H1 (cell line): ENCODE measurements at regions not wholly inside any gene's neighbourhood (a gene's known extent, or its start where the extent isn't known, plus 50 kb on each side); places are given as distances from the start of the nearest gene placed in this dataset.

Experiments used
- ATF2 ChIP-seq: IDR thresholded peaks from 2 replicates; pipeline ENCODE4 v1.6.1; 2012; ENCODE audit warnings: low read length, inconsistent platforms
- CBX5 ChIP-seq: fragments of 300-800, 300-1000 bp; sonication (generic); IDR thresholded peaks from 2 replicates; pipeline ENCODE4 v1.7.1; 2016; ENCODE audit warnings: antibody characterized with exemption, low read length, low read depth
- CTCF ChIP-seq, 3 experiments: IDR thresholded peaks; 1 replicate in 2 of 3; 2 replicates in 1 of 3; pipeline versions ENCODE4 v1.5.1 to v1.6.1; 2011; ENCODE audit warnings: low read length in 3 of 3, mild to moderate bottlenecking in 3 of 3, inconsistent platforms in 2 of 3, low read depth in 1 of 3, moderate library complexity in 1 of 3; ENCODE audit not compliant: insufficient read depth in 1 of 3; ENCODE audit errors: control extremely low read depth in 1 of 3
- EZH2 ChIP-seq: fragments of 200-600 bp; sonication (generic); IDR thresholded peaks from 2 replicates; pipeline ENCODE4 v1.7.1; 2012; ENCODE audit warnings: low read depth, mild to moderate bottlenecking, moderate library complexity, low read length, inconsistent platforms; ENCODE audit not compliant: severe bottlenecking
- GABPA ChIP-seq: IDR thresholded peaks from 2 replicates; pipeline ENCODE4 v1.6.1; 2011; ENCODE audit warnings: mild to moderate bottlenecking, low read length, moderate library complexity, borderline replicate concordance; ENCODE audit not compliant: insufficient read depth
- JUN ChIP-seq: IDR thresholded peaks from 2 replicates; pipeline ENCODE4 v1.6.1; 2011; ENCODE audit warnings: low read depth, mild to moderate bottlenecking, improper control_type of control experiment, low read length
- JUND ChIP-seq: IDR thresholded peaks from 2 replicates; pipeline ENCODE4 v1.6.1; 2011; ENCODE audit warnings: mild to moderate bottlenecking, improper control_type of control experiment, low read length
- KDM1A ChIP-seq: fragments of 200-600, 300-600 bp; sonication (generic); IDR thresholded peaks from 2 replicates; pipeline ENCODE4 v1.7.1; 2016; ENCODE audit warnings: mild to moderate bottlenecking, low read length, borderline replicate concordance
- MAFK ChIP-seq: IDR thresholded peaks from 2 replicates; pipeline ENCODE4 v1.6.1; 2012; ENCODE audit warnings: low read depth, mild to moderate bottlenecking, improper control_type of control experiment, low read length
- NRF1 ChIP-seq: IDR thresholded peaks from 2 replicates; pipeline ENCODE4 v1.6.1; 2011; ENCODE audit warnings: mild to moderate bottlenecking, low read depth, low read length, improper control_type of control experiment
- POLR2A ChIP-seq, 2 experiments: IDR thresholded peaks; 1 replicate in 1 of 2; 2 replicates in 1 of 2; pipeline ENCODE4 v1.6.1; 2011; ENCODE audit warnings: low read depth in 2 of 2, low read length in 2 of 2, mild to moderate bottlenecking in 2 of 2; ENCODE audit errors: control extremely low read depth in 1 of 2
- SAP30 ChIP-seq: fragments of 300-600 bp; sonication (generic); IDR thresholded peaks from 2 replicates; pipeline ENCODE4 v1.7.1; 2012; ENCODE audit warnings: low read length, moderate library complexity, mild to moderate bottlenecking, inconsistent platforms; ENCODE audit not compliant: insufficient read depth, insufficient replicate concordance
- SIX5 ChIP-seq: IDR thresholded peaks from 2 replicates; pipeline ENCODE4 v1.6.1; 2011; ENCODE audit warnings: mild to moderate bottlenecking, low read depth, low read length
- SP1 ChIP-seq: IDR thresholded peaks from 2 replicates; pipeline ENCODE4 v1.6.1; 2011; ENCODE audit warnings: low read depth, low read length

GRCh38 chr2:40740419-40740818 is 288.5 kb upstream of the SLC8A1 start:
- no peak for TF ChIP-seq CTCF (IDR thresholded peaks at IDR 0.05; ENCODE audit: control extremely low read depth in 1 of 3, insufficient read depth in 1 of 3, low read depth in 1 of 3, low read length in 3 of 3)
- TF ChIP-seq ATF2: no peak
- TF ChIP-seq CBX5: no peak
- TF ChIP-seq POLR2A (IDR thresholded peaks at IDR 0.05; ENCODE audit: control extremely low read depth in 1 of 2, low read depth in 2 of 2, low read length in 2 of 2): no peak
- TF ChIP-seq SIX5: no peak
- TF ChIP-seq KDM1A: no peak
- TF ChIP-seq SAP30: no peak
- TF ChIP-seq NRF1: no peak
- TF ChIP-seq SP1: no peak
- no peak for TF ChIP-seq EZH2
- no peak for TF ChIP-seq JUN
- TF ChIP-seq GABPA: no peak
- TF ChIP-seq MAFK: no peak
- no peak for TF ChIP-seq JUND
